GM19397 (cell line): ENCODE measurements at regions not wholly inside any gene's neighbourhood (a gene's known extent, or its start where the extent isn't known, plus 50 kb on each side); places are given as distances from the start of the nearest gene placed in this dataset.
"Not testable (repeated sequence)": the region's sequence is repeated elsewhere in the genome, so short reads cannot be mapped to it uniquely, and the experiment has no call there.

ENCODE experiments used
- ATAC-seq: cut with Tn5 transposase; IDR thresholded peaks from one replicate; pipeline ENCODE4 v1.9.1; 2021; ENCODE audit warnings: mild to moderate bottlenecking, moderate library complexity; ENCODE audit not compliant: unreplicated experiment

- no peak for ATAC-seq
These were observed 200.8 kb downstream of the RGS3 start for GRCh38 chr9:113664181-113664875.

GRCh38 chr9:113665064-113665463, 201.5 kb downstream of the RGS3 start:
- no peak for ATAC-seq

GRCh38 chr9:113665756-113666155, 202.2 kb downstream of the RGS3 start:
- ATAC-seq: no peak

GRCh38 chr9:113668061-113668460, 204.5 kb downstream of the RGS3 start:
- ATAC-seq: no peak

GRCh38 chr9:113669522-113670115, 206.1 kb downstream of the RGS3 start:
- no peak for ATAC-seq

- no peak for ATAC-seq
These were observed 202.4 kb upstream of the ZNF618 start for GRCh38 chr9:113673726-113674125.

- no peak for ATAC-seq
These were observed 201.7 kb upstream of the ZNF618 start for GRCh38 chr9:113674436-113674835.

- ATAC-seq: no peak
These were observed 200.6 kb upstream of the ZNF618 start for GRCh38 chr9:113675475-113675941.

- no peak for ATAC-seq
These were observed 199.1 kb upstream of the ZNF618 start for GRCh38 chr9:113677057-113677456.

GRCh38 chr9:113677569-113677968, 198.5 kb upstream of the ZNF618 start:
- ATAC-seq: no peak

- no peak for ATAC-seq
These were observed 197.8 kb upstream of the ZNF618 start for GRCh38 chr9:113678119-113678858.

GRCh38 chr9:113678859-113679256, 197.3 kb upstream of the ZNF618 start:
- no peak for ATAC-seq

- no peak for ATAC-seq
These were observed 193.8 kb upstream of the ZNF618 start for GRCh38 chr9:113682297-113682771.

- ATAC-seq: not testable (repeated sequence)
These were observed 190.5 kb upstream of the ZNF618 start for GRCh38 chr9:113685636-113686035.

- no peak for ATAC-seq
These were observed 188.9 kb upstream of the ZNF618 start for GRCh38 chr9:113687107-113687679.

GRCh38 chr9:113687680-113688371, 188.3 kb upstream of the ZNF618 start:
- ATAC-seq: no peak

- no peak for ATAC-seq
These were observed 185.9 kb upstream of the ZNF618 start for GRCh38 chr9:113690055-113690740.

GRCh38 chr9:113692256-113692655, 183.9 kb upstream of the ZNF618 start:
- ATAC-seq: no peak

GRCh38 chr9:113694912-113695311, 181.2 kb upstream of the ZNF618 start:
- no peak for ATAC-seq

- ATAC-seq: no peak
These were observed 180.7 kb upstream of the ZNF618 start for GRCh38 chr9:113695440-113695851.
